Neural cell (in vitro differentiated cells): ENCODE measurements at regions not wholly inside any gene's neighbourhood (a gene's known extent, or its start where the extent isn't known, plus 50 kb on each side); places are given as distances from the start of the nearest gene placed in this dataset.

Source experiments
- H2AFZ ChIP-seq: fragments of 200-600, 300-800 bp; sonication (generic), shearing (Covaris generic); 2 replicates; pipeline ENCODE4 v1.6.0; 2014; ENCODE audit warnings: low read depth, mild to moderate bottlenecking, antibody characterized with exemption, low read length, moderate library complexity
- H3F3A ChIP-seq: fragments of 200-600 bp; shearing (Covaris generic); 2 replicates; pipeline ENCODE4 v1.6.1; 2016; ENCODE audit warnings: mild to moderate bottlenecking, moderate library complexity, mixed read lengths, antibody characterized with exemption, low read length; ENCODE audit not compliant: insufficient read depth, poor library complexity, severe bottlenecking
- H3K27ac ChIP-seq: fragments of 200-600, 300-800 bp; sonication (generic), shearing (Covaris generic); 2 replicates; pipeline ENCODE4 v1.5.1; 2014; ENCODE audit warnings: mild to moderate bottlenecking, low read length, moderate library complexity
- H3K27me3 ChIP-seq: fragments of 300-800, 200-600 bp; sonication (generic), shearing (Covaris generic); 2 replicates; pipeline ENCODE4 v1.6.0; 2014; ENCODE audit warnings: mild to moderate bottlenecking, low read depth, low read length, moderate library complexity; ENCODE audit not compliant: insufficient read depth
- H3K36me3 ChIP-seq: fragments of 300-800, 200-600 bp; sonication (generic), shearing (Covaris generic); 2 replicates; pipeline ENCODE4 v1.5.1; 2014; ENCODE audit warnings: mild to moderate bottlenecking, antibody characterized with exemption, low read length, moderate library complexity; ENCODE audit not compliant: insufficient read depth
- H3K4me2 ChIP-seq: fragments of 300-800, 200-600 bp; sonication (generic), shearing (Covaris generic); 2 replicates; pipeline ENCODE4 v1.6.0; 2014; ENCODE audit warnings: mild to moderate bottlenecking, low read length
- H3K4me3 ChIP-seq: fragments of 300-800, 200-600 bp; sonication (generic), shearing (Covaris generic); 2 replicates; pipeline ENCODE4 v1.5.1; 2014; ENCODE audit warnings: mild to moderate bottlenecking, low read length, moderate library complexity
- H3K79me2 ChIP-seq: fragments of 200-600 bp; shearing (Covaris generic); replicated peaks from 2 replicates; pipeline ENCODE4 v1.6.0; 2014; ENCODE audit warnings: mild to moderate bottlenecking, low read length, moderate library complexity; ENCODE audit not compliant: insufficient read depth
- H3K9ac ChIP-seq: fragments of 300-800, 200-600 bp; sonication (generic), shearing (Covaris generic); 2 replicates; pipeline ENCODE4 v1.6.1; 2016; ENCODE audit warnings: mild to moderate bottlenecking, low read length, mixed read lengths
- H3K9me2 ChIP-seq: fragments of 200-600 bp; shearing (Covaris generic); 2 replicates; pipeline ENCODE4 v1.6.1; 2016; ENCODE audit warnings: mild to moderate bottlenecking, low read length, mixed read lengths; ENCODE audit not compliant: insufficient read depth
- H3K9me3 ChIP-seq: fragments of 200-600, 300-800 bp; sonication (generic), shearing (Covaris generic); 2 replicates; pipeline ENCODE4 v1.6.1; 2016; ENCODE audit warnings: mild to moderate bottlenecking, mixed run types, low read length, moderate library complexity, mixed read lengths
- H4K20me1 ChIP-seq: fragments of 200-600 bp; shearing (Covaris generic); 2 replicates; pipeline ENCODE4 v1.6.1; 2016; ENCODE audit warnings: mild to moderate bottlenecking, mixed run types; ENCODE audit not compliant: insufficient read depth
- EP300 ChIP-seq: fragments of 450-650 bp; conservative IDR thresholded peaks from 2 replicates; pipeline ENCODE4 v1.6.1; 2014; ENCODE audit warnings: antibody characterized with exemption, mild to moderate bottlenecking, moderate library complexity; ENCODE audit not compliant: poor library complexity, severe bottlenecking
- EZH2 ChIP-seq: fragments of 200-600, 300-800 bp; shearing (Covaris generic), sonication (generic); IDR thresholded peaks from 2 replicates; pipeline ENCODE4 v1.6.1; 2014; ENCODE audit warnings: antibody characterized with exemption, low read length, borderline replicate concordance, mild to moderate bottlenecking; ENCODE audit not compliant: insufficient read depth, poor library complexity, severe bottlenecking
- MXI1 ChIP-seq: fragments of 450-650 bp; conservative IDR thresholded peaks from 2 replicates; pipeline ENCODE4 v1.6.1; 2014; ENCODE audit warnings: antibody characterized with exemption, mild to moderate bottlenecking; ENCODE audit not compliant: poor library complexity, severe bottlenecking
- POLR2AphosphoS5 ChIP-seq: IDR thresholded peaks from 2 replicates; pipeline ENCODE4 v1.6.1; 2012
- RAD21 ChIP-seq: fragments of 450-650 bp; conservative IDR thresholded peaks from 2 replicates; pipeline ENCODE4 v1.6.1; 2014; ENCODE audit warnings: antibody characterized with exemption, mild to moderate bottlenecking, moderate library complexity
- SMC3 ChIP-seq: fragments of 450-650 bp; conservative IDR thresholded peaks from 2 replicates; pipeline ENCODE4 v1.6.1; 2014; ENCODE audit warnings: antibody characterized with exemption, mild to moderate bottlenecking, moderate library complexity; ENCODE audit not compliant: poor library complexity
- TAF1 ChIP-seq: IDR thresholded peaks from 2 replicates; pipeline ENCODE4 v1.6.1; 2012; ENCODE audit warnings: low read depth
- TF ChIP-seq, protein P1 (sequence below): fragments of 450-650 bp; IDR thresholded peaks from 2 replicates; pipeline ENCODE4 v1.5.1; 2014; ENCODE audit warnings: antibody characterized with exemption, mild to moderate bottlenecking, moderate library complexity; ENCODE audit not compliant: poor library complexity, severe bottlenecking
- TF ChIP-seq, protein P2 (sequence below): IDR thresholded peaks from 2 replicates; pipeline ENCODE4 v1.6.1; 2012; ENCODE audit warnings: borderline replicate concordance

DNA sequence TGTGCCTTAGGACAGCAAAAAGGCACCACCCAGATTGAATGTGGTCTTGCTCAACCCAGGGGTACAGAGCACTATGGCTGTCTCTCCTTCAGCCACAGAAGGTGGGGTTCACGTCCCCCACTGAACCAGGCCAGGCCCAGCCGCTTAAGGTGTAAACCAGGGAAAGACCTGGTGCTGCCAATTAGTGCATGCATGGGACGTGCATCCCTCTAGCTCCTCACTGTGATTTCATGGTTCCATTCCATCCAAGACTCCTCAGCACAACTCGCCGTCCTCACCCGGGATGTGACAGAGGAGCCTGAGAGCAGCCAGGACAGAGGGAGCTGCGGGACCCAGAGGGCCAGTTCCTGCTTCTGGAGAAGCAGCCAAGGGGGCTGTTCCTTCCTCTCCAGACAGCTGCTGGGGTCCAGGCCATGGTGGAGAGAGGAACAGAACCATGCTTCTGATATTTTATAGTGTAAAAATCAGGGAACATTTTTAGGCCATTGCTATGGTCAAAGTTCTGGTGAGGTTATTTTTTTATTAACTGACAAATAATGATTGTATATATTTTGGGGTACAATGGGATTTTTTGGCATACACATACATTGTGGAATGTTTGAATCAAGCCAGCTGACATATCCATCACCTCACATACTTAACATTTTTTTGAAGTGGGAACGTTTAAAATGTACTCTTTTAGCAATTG lies 492.2 kb upstream of the B3GAT1 start:
- Histone ChIP-seq H3K27me3 (no peaks in the 10 kb centered on the region), H3K4me3 (no peak overlapping the region), H3K9me3 (no peaks in the 10 kb centered on the region), H3K36me3 (no peaks in the 10 kb centered on the region), H3K4me2 (no peak overlapping the region), H3K79me2 (no peaks in the 10 kb centered on the region), H2AFZ (no peak overlapping the region), H3K27ac (no peak overlapping the region), H3F3A (no peaks in the 10 kb centered on the region), H3K9ac (no peak overlapping the region), H4K20me1 (no peaks in the 10 kb centered on the region), H3K9me2 (no peaks in the 10 kb centered on the region)
- TF ChIP-seq, protein P1, sequence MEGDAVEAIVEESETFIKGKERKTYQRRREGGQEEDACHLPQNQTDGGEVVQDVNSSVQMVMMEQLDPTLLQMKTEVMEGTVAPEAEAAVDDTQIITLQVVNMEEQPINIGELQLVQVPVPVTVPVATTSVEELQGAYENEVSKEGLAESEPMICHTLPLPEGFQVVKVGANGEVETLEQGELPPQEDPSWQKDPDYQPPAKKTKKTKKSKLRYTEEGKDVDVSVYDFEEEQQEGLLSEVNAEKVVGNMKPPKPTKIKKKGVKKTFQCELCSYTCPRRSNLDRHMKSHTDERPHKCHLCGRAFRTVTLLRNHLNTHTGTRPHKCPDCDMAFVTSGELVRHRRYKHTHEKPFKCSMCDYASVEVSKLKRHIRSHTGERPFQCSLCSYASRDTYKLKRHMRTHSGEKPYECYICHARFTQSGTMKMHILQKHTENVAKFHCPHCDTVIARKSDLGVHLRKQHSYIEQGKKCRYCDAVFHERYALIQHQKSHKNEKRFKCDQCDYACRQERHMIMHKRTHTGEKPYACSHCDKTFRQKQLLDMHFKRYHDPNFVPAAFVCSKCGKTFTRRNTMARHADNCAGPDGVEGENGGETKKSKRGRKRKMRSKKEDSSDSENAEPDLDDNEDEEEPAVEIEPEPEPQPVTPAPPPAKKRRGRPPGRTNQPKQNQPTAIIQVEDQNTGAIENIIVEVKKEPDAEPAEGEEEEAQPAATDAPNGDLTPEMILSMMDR, result no peak
- no peak for TF ChIP-seq POLR2AphosphoS5
- no peak for TF ChIP-seq EP300
- TF ChIP-seq MXI1, result no peak
- no peak for TF ChIP-seq EZH2
- TF ChIP-seq SMC3, result no peak

DNA sequence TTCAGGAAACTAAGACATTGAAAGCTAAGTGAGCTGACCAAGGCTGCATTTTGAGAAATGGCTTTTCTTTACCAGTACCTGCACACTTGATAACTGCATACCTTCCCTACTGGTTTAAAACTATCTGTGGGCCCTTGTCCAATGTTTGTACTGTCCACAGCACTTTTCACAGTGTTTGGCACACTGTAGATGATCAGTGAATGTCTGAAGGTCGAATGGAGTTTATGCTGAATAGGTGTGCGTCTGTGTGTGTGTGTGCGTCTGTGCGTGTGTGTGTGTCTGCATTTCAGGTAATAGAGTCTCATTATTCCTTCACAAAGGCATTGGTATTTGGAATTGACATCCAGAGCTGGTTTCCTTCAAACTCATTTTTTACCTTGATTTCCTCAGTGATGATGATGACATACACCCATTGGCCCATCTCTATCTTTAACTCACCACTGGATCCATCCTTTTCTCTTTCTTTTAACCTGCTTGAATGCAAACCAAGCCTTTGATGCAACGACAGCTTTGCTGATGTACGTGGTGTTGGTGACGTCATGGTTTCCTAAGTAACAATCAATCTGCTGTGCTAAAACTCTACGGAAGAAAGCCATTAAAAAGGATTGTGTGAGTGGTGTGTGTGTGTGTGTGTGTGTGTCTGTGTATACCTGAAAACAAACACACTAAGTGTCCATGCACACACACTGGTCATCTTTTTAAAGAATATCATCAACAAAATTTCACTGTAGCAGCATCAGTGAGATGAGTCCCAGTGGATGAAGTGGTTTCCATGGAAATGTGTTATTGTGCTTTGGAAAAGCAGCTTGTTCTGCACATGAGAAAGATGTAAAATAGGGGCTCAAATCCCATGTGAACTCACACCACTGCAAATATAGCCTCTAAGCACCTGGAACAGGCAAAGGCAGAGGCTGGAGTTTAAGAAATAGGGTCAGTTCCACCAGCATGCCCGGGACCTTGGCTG lies 490.2 kb upstream of the B3GAT1 start:
- peak overlapping the region; percentile 85 for H3K27ac ChIP-seq
- H3K4me2 ChIP-seq, result peak overlapping the region; percentile 25
- no peaks in the 10 kb centered on the region for H3K36me3 ChIP-seq
- H2AFZ ChIP-seq, result peak overlapping the region; percentile 30
- H3F3A ChIP-seq, result no peaks in the 10 kb centered on the region
- H3K9me2 ChIP-seq, result no peaks in the 10 kb centered on the region
- no peaks in the 10 kb centered on the region for H4K20me1 ChIP-seq
- peak overlapping the region; percentile 40 for H3K4me3 ChIP-seq
- H3K9me3 ChIP-seq, result no peaks in the 10 kb centered on the region
- TF ChIP-seq TAF1 (no peak), EZH2 (no peak), RAD21 (peak; percentile 46), EP300 (peak; percentile 92), POLR2AphosphoS5 (peak; percentile 63), SMC3 (peak; percentile 41), MXI1 (peak; percentile 51)
- TF ChIP-seq, protein P1, result no peak
- TF ChIP-seq, protein P2, sequence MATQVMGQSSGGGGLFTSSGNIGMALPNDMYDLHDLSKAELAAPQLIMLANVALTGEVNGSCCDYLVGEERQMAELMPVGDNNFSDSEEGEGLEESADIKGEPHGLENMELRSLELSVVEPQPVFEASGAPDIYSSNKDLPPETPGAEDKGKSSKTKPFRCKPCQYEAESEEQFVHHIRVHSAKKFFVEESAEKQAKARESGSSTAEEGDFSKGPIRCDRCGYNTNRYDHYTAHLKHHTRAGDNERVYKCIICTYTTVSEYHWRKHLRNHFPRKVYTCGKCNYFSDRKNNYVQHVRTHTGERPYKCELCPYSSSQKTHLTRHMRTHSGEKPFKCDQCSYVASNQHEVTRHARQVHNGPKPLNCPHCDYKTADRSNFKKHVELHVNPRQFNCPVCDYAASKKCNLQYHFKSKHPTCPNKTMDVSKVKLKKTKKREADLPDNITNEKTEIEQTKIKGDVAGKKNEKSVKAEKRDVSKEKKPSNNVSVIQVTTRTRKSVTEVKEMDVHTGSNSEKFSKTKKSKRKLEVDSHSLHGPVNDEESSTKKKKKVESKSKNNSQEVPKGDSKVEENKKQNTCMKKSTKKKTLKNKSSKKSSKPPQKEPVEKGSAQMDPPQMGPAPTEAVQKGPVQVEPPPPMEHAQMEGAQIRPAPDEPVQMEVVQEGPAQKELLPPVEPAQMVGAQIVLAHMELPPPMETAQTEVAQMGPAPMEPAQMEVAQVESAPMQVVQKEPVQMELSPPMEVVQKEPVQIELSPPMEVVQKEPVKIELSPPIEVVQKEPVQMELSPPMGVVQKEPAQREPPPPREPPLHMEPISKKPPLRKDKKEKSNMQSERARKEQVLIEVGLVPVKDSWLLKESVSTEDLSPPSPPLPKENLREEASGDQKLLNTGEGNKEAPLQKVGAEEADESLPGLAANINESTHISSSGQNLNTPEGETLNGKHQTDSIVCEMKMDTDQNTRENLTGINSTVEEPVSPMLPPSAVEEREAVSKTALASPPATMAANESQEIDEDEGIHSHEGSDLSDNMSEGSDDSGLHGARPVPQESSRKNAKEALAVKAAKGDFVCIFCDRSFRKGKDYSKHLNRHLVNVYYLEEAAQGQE, result peak; percentile 44
- peak overlapping the region; percentile 54 for H3K9ac ChIP-seq
- no peaks in the 10 kb centered on the region for H3K79me2 ChIP-seq
- H3K27me3 ChIP-seq, result no peaks in the 10 kb centered on the region
